ENCODE measurements at regions not wholly inside any gene's neighbourhood (a gene's known extent, or its start where the extent isn't known, plus 50 kb on each side); places are given as distances from the start of the nearest gene placed in this dataset.
"Not testable (repeated sequence)": the region's sequence is repeated elsewhere in the genome, so short reads cannot be mapped to it uniquely, and the experiment has no call there.

DNA sequence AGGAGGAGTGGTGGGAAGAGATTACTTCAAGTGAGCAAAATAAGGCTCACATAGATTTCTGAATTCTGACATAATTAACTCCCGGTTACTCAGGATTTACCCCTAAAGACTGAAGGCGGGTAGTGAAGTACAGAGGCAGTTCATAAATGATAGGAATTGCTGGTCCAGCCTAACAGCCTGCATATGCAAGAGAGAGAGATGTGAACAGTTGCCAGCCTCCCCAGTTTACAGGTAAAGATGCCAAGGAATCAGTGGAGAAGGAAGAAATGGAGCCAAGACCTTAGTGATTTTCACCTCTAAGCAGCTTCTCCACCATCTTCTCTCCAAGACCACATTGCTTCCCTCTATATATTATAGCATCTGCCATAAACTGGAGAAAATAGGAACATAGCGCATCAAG lies 91.8 kb upstream of the THUMPD2 start:
- DNase-seq = no peak

DNA sequence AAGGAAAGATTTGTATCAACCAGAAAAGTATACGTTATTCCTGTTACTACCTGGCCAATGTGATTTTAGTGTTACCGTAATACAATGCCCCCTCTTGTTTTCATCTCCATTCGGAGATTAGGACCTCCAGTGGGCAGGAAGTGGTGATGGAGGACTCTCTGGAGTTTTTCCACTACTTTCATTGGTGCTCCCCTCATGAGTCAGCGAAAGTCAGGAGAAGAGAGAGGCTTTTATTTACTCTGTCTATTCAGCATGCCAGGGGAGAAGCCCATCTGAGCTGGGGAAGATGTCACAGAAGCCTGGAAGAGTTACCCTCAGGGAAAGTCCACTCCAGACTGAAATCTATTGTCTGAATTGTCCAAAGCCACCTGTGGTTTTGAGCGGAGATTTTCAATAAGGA lies 88.2 kb upstream of the THUMPD2 start:
- no peak for DNase-seq

DNA sequence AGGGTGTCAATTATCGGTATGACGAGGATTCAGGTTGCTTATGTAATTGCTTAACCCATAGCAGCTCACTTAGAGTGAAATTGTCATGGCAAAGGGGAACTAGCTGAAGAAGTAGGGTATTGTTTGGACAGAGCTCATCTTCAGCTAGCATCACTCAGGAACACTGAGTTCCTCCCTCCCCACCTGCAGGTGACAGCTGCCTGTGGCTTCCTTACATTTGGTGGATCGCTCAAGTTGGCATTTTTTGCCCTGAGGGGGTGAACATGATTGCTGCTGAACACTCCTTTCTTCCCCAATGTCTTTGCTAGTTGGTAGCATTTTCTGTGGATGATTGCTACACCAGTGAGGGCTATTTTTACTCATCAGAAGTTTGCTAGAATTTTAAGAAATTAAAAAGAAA lies 86.7 kb upstream of the THUMPD2 start:
- no peak for DNase-seq

DNA sequence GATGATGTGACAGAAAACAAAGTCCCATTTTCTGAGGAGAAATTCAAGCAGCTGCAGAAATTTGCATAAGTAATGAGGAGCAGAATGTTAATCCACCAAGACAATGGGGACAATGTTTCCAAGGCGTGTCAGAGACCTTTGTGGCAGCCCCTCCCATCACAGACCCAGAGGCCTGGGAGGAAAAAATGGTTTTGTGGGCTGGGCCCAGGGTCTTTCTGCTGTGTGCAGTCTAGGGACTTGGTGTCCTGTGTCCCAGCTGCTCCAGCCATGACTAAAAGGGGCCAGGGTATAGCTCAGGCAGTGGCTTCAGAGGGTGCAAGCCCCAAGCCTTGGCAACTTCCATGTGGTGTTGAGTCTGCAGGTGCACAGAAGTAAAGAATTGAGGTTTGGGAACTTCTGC lies 84.6 kb upstream of the THUMPD2 start:
- DNase-seq = not testable (repeated sequence)

DNA sequence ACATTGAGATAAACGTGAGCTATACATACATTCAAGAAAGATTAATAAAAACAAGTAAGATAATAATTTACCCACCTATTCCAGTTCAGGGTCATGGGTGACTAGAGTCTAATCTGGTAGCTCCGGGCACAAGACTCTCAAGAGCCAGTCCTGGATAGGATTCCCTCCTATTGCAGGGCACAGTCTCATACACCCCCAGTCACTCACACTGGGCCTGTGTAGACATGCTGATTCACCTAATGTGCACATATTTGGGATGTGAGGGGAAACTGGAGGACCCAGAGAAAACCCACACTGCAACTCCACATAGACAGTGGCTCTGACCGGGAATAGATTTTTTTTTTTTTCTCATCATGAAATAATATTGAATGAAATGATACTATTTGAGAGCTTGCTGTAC lies 81.5 kb upstream of the THUMPD2 start:
- DNase-seq = no peak

DNA sequence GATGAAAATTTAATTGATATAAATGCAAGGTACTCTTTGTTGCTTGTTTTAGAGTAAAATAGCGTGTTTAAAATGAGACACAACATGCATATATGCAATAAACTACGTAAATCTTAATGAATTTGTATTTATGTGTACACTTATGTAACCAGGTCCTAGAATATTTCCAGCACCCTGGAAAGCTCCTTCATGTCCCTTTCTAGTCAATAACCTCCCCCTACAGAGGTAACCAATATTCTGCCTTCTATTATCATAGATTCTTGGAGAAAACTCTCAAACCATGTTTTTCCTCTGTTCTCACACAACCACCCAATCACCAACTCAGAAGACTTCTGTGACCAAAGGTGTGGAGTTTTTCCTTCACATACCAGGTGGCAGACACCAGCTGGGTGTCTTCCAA lies 79.6 kb upstream of the THUMPD2 start:
- DNase-seq = peak in 1 of 2 experiments; percentile 23

DNA sequence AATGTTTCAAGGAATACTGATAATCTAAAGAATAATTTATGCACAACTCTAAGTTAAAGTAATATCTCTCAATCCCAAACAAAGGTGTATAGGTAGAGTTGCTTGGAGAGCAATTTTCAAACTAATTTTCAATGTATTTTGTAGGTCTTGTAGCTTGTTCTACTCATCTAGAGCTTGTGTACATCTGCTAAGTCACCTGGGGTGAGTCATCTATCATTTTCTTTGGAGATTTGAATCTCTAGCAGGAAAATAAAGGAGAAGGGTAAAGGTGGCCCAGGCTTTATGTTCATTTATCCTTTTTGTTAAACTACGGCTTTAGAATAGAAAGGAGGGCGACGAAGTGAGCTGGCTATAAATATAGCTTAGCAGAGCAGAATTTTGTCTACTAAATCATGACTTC lies 76.8 kb upstream of the THUMPD2 start:
- no peak for DNase-seq

DNA sequence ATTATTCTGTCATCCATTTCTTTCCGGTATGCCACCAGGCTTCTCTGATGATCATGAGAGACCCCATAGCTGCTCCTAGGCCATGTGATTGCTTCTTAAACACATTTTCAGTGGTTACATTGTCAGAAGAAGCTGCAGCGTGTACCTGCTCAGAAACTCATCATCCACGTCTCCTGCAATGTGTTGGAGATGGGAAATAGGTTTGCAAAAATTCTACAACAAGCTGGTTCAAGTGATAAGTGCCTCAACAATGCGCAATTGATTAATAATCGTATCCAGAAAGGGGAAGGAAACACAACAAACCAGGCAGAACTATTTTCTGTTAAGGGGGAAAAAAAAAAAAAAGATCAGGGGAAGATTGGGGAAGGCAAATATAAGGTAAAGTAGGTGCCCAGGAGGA lies 75.7 kb upstream of the THUMPD2 start:
- no peak for DNase-seq

DNA sequence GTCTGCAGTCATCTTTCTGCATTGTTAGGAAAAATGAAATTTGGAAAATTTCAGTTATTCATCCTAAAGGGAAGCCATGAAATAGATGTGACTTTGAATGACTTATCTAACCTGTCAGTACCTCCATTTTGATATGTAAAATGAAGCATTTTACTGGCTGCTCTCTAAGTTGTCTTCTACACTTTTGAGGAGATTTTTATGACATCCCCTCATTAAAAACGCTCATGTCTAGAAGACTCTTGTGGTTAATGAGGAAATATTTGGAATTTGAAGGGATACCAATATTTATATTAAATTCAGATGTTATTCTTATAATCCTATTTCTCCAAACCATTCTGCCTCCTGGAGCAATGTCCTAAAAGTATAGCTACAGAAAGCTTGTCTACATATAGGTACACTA lies 73.8 kb upstream of the THUMPD2 start:
- DNase-seq = no peak

DNA sequence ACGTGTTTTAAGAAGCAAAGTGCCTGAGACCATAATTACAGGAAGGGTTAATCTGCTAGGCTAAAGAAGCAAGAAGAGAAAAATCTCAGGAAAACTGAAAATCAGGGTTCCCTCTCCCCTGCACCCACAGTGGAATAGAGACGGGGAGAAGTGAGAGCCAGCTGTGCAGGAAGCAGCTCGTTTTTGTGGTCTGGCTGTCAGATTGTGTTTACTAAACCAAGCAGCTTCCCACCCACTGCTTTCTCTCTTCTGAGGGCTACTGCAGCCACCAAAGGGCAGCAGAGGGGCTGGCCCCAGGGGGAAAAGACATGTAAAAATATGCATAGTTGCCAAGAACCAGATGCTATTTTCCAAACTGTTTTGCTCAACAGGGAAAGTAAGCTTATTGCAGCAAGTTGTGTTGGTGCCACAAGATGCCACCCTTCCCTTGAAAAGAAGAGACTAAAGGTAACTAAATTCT lies 72.6 kb upstream of the THUMPD2 start:
- DNase-seq = peak; percentile 43 to 45

DNA sequence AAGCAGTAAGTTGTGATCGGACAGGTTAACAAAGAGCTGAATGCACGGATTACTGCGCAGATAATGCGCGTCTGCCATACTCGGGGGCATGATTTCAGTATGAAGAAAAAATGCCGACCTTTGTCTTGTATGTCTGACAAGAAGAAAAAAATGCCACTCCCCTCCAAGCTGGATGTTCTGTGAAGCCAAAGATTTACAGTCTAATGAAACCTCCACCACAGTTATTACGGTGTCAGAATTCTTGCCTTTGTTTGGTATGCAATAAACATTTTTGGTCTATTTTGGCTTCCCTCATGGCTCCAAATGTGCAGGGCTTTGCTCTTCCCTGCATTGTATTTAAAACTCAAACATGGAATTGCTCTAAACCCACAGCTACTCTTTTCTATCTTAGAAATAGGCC lies 72.2 kb upstream of the THUMPD2 start:
- DNase-seq = no peak

DNA sequence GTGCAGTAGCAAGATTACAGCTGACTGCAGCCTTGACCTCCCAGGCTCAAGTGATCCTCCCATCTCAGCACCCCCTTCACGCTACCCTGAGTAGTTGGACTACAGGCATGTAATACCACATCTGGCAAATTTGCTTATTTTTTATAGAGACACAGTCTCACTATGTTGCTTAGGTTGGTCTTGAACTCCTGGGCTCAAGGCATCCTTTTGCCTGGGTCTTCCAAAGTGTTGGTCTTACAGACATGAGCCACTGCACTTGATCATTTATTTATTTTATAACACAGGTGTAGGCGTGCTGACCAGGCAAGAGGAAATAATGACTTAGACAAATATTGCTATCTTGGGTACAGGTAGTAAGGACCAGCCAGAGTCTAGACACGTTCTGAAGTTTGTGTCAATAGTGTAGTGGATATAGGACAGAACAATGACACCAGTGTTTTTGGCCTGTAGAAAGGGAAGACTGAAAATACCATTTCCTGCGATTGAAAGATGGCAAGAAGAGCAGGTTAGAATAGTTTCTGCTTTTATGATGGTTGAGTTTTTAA lies 71.0 kb upstream of the THUMPD2 start:
- DNase-seq = no peak

DNA sequence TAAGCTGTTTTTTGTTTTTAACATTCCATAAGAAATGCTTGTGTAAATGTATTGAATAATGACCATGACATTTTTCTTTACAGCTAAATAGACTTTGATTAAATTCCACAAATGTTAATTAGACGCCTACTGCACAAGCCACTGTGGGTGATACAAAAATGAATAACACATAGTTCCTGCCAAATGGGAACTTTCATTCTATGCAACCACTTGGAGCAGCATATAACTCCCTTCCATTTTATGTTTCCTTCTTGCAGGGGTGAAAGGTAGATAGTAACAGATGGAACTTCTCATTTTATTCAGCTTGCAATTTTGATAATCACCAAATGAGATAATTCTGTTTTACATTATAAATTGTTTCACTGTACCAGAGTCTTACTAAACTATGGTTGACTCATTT lies 70.0 kb upstream of the THUMPD2 start:
- DNase-seq = no peak

DNA sequence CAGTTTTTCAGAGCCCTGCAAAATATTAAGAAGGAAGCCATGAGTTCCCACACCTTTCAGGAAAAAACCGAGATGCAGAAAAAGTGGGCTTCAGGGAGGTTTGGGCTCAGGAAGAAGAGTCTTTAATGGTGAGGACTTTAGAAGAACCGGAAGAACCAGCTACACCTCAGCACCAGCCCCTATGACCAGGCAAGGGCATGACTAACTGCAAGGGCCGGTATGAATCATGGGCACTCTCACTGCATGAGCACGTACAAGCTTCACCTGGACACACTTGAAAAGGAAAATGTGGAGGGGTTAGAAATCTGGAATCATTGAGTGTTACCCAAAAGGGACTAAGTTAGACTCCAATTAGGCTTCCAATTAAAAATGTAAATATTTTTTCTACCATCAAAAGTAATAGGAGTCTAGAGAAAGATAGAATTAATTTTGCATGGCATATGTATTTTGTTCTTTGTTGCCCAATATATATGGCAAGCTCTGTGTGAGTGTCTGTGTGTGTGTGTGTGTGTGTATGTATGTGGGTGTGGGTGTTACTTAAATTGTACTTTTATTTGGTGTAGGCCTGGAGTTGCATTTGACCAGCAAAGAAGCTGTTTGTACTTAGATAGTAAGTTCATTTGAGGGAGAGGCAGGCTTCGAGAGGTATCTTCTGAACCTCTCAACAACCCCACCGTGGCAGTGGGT lies 66.5 kb upstream of the THUMPD2 start:
- no peak for DNase-seq

DNA sequence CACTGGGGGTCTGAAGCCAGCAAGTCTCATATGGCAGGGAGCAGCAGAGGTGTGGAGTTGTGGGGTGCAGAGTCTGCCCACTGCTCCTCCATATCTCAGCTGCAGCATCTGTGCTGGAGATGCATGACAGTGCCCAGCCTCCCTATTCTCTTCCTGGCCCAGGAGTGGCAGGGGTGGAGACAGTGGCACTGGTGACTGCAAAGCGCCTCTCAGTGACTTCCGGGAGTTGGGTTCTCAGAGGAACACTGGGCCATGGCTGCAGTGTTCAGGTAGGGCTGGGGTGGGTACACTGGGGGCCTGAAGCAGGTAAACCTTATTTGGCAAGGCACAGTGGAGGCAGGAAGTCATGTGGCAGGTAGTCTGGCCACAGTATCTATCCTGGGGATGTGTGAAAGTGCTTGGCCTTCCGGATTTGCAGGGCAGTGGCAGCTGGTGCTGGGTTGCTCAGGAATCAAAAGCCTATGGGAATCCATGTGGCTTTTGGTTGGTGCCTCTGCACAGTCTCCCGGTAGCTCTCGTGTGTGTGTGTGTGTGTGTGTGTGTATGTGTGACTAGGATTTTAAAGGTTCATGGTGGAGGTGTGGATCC lies 60.3 kb upstream of the THUMPD2 start:
- DNase-seq = no peak

DNA sequence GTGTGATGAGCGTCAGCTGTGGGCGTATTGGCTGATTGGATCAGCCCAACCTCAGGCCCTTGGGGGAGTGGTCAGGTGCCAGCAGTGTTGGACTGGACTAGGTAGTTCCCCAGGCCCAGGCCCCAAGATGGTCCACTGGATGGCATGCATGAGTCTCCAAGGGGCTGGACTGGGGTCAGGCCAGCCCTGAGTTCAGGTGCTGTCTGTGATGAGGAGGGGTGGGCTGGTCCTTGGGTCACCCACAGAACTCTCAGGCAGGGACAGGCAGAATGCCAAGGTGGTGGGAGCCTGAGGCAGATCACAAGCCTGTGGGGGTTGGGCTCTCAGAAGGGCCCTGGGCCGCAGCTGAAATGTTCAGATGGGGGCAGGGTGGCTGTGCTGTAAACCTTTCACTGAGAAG lies 59.5 kb upstream of the THUMPD2 start:
- DNase-seq = no peak

DNA sequence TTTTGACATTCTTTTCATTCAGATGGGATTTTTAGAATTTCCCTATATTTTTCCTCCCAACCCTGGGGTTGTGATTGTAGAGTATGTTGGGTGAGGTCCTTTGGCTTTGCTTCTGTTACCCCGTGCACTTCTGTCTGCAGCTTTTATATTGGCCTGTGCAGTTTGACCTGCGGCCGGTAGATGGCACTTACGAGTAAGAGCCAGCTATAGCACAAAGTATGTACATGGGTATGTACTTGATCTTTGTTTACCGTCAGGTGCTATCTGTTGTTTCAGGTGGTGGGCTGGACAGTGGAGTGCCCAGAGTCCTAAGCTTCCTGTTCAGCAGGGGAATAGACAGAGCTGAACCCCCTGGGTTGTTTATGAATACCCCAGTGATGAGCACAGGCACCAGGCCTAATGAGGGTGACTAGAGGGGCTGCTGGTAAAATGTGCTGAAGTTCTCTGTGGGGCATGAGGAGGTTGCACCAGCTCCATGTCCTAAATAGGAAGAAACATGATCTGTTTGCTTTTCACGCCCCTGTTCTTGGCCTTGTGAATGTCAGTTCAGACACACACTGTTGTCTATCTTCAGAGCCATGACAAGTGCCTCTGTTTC lies 58.9 kb upstream of the THUMPD2 start:
- peak in 1 of 2 experiments; percentile 19 for DNase-seq

DNA sequence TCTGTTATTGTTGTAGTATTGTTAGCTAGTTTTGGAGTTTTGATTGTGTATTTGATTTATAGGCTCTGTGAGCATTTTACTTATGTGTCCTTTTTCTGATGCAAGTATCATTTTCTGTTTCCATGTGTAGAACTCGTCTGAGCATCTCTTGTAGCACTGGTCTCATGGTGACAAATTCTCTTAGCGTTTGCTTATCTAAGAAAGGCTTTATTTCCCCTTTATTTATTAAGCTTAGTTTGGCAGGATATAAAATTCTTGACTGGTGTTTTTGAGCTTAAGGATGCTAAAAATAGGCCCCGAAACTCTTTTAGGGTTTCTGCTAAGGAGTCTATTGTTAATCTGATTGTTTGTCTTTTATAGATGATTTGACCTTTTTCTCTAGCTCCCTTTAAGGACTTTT lies 57.6 kb upstream of the THUMPD2 start:
- DNase-seq = no peak

DNA sequence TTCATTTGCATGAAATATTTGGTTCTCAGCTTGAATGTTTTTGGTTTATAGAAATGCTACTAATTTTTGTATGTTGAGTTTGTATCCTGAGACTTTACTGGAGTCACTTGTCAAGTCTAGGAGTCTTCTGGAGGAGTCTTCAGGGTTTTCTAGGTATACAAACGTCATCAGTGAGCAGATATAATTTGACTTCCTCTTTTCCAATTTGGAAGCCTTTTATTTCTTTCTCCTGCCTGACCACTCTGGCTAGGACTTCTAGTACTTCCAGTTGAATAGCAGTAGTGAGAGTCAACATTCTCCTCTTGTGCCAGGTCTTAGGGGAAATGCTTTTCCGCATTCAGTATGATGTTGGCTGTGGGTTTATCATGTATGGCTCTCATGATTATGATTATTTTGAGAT lies 55.4 kb upstream of the THUMPD2 start:
- no peak for DNase-seq

DNA sequence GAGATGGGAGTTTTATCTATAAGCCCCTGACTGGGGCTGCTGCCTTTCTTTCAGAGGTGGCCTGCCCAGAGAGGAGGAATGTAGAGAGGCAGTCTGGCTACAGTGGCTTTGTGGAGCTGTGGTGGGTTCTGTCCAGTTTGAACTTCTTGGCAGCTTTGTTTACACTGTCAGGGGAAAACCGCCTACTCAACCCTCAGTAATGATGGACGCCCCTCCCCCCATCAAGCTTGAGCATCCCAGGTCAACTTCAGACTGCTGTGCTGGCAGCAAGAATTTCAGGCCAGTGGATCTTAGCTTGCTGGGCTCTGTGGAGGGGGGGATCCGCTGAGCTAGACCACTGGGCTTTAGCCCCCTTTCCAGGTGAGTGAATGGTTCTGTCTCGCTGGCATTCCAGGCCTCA lies 51.6 kb upstream of the THUMPD2 start:
- not testable (repeated sequence) for DNase-seq
